HepG2 (cell line): ENCODE measurements at regions not wholly inside any gene's neighbourhood (a gene's known extent, or its start where the extent isn't known, plus 50 kb on each side); places are given as distances from the start of the nearest gene placed in this dataset.

Experiments
- CCAR2 ChIP-seq: fragments of 200-400 bp; formaldehyde crosslinking; optimal IDR thresholded peaks from 2 replicates; pipeline ENCODE3; 2018; ENCODE audit warnings: low read depth, mild to moderate bottlenecking, low read length, moderate library complexity
- EP300 ChIP-seq, 3 experiments: sonication (generic) in 1 of 3; formaldehyde crosslinking in 1 of 3; IDR thresholded peaks; 2 replicates each; pipeline versions ENCODE4 v1.5.1 to v1.6.1; 2011 to 2020; ENCODE audit warnings: low read depth in 2 of 3, low read length in 2 of 3, borderline replicate concordance in 1 of 3, improper control_type of control experiment in 1 of 3, mild to moderate bottlenecking in 1 of 3, missing genetic modification reagents in 1 of 3, moderate library complexity in 1 of 3
- HDAC1 ChIP-seq: sonication (generic); formaldehyde crosslinking; IDR thresholded peaks from 2 replicates; pipeline ENCODE4 v1.5.1; 2020; ENCODE audit warnings: mild to moderate bottlenecking, missing genetic modification reagents
- HMG20B ChIP-seq: conservative IDR thresholded peaks from 2 replicates; pipeline ENCODE4 v1.6.1; 2016; ENCODE audit warnings: missing genetic modification reagents, missing compliant biosample characterization
- HNRNPLL ChIP-seq: fragments of 200-400 bp; formaldehyde crosslinking; IDR thresholded peaks from 2 replicates; pipeline ENCODE4 v1.6.1; 2017; ENCODE audit warnings: mild to moderate bottlenecking, low read depth, low read length; ENCODE audit not compliant: poor library complexity, severe bottlenecking
- KDM4B ChIP-seq: sonication (generic); formaldehyde crosslinking; IDR thresholded peaks from 2 replicates; pipeline ENCODE4 v1.4.0; 2020; ENCODE audit warnings: missing genetic modification reagents
- ONECUT2 ChIP-seq: sonication (generic); formaldehyde crosslinking; IDR thresholded peaks from 2 replicates; pipeline ENCODE4 v1.4.0; 2020; ENCODE audit warnings: missing genetic modification reagents
- PBX2 ChIP-seq: IDR thresholded peaks from 2 replicates; pipeline ENCODE4 v1.6.1; 2016; ENCODE audit warnings: control low read depth
- SP5 ChIP-seq: IDR thresholded peaks from 2 replicates; pipeline ENCODE4 v1.6.1; 2016; ENCODE audit warnings: low read depth, borderline replicate concordance
- ZNF260 ChIP-seq: sonication (generic); formaldehyde crosslinking; IDR thresholded peaks from 2 replicates; pipeline ENCODE4 v1.4.0; 2020; ENCODE audit warnings: missing genetic modification reagents, low read depth, mild to moderate bottlenecking, borderline replicate concordance
- ZNF292 ChIP-seq: sonication (generic); formaldehyde crosslinking; IDR thresholded peaks from 2 replicates; pipeline ENCODE4 v1.8.1; 2022; ENCODE audit warnings: mild to moderate bottlenecking, low read depth, missing genetic modification reagents, borderline replicate concordance
- ZNF563 ChIP-seq: sonication (generic); formaldehyde crosslinking; IDR thresholded peaks from 2 replicates; pipeline ENCODE4 v1.8.0; 2022; ENCODE audit warnings: mild to moderate bottlenecking, moderate library complexity, missing genetic modification reagents
- ZNF674 ChIP-seq: sonication (generic); formaldehyde crosslinking; IDR thresholded peaks from 2 replicates; pipeline ENCODE4 v1.5.0; 2020; ENCODE audit warnings: low read depth, mild to moderate bottlenecking, missing genetic modification reagents
- ZNF704 ChIP-seq: sonication (generic); formaldehyde crosslinking; IDR thresholded peaks from 2 replicates; pipeline ENCODE4 v1.8.1; 2023; ENCODE audit warnings: mild to moderate bottlenecking, inconsistent platforms, moderate library complexity, missing genetic modification reagents, borderline replicate concordance
- ZNF737 ChIP-seq: sonication (generic); formaldehyde crosslinking; IDR thresholded peaks from 2 replicates; pipeline ENCODE4 v1.5.0; 2020; ENCODE audit warnings: missing genetic modification reagents, mild to moderate bottlenecking, borderline replicate concordance
- ZNF740 ChIP-seq: sonication (generic); formaldehyde crosslinking; IDR thresholded peaks from 2 replicates; pipeline ENCODE4 v1.4.0; 2020; ENCODE audit warnings: missing genetic modification reagents
- TF ChIP-seq, protein P1 (sequence below): fragments of 450-650 bp; IDR thresholded peaks from 2 replicates; pipeline ENCODE4 v1.6.1; 2016
- TF ChIP-seq, protein P2 (sequence below): sonication (generic); formaldehyde crosslinking; IDR thresholded peaks from 2 replicates; pipeline ENCODE4 v1.8.1; 2022; ENCODE audit warnings: mild to moderate bottlenecking, missing genetic modification reagents
- TF ChIP-seq, protein P3 (sequence below): sonication (generic); formaldehyde crosslinking; IDR thresholded peaks from 2 replicates; pipeline ENCODE4 v1.5.1; 2020; ENCODE audit warnings: mild to moderate bottlenecking, missing genetic modification reagents, borderline replicate concordance

DNA sequence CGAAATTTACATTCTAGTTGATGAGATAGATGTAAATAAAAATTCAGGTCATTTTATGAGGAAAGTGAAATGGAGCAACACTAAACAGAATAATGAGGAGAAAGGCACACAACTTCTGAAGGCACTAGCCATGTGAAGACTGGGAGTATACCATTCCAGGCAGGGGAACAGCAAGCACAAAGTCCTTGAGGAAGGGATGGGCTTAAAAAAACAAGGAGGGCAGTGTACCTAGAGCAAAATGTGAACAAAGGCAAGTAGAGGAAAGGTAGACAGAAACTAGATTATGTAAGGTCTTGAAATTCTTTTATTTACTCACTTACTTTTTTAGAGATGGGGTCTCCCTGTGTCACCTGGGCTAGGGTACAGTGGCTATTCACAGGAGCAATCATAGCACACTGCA is 54.1 kb upstream of the LRIG2 start (continued):
- TF ChIP-seq ZNF674 (CRISPR knock-in tag) (no peak), ZNF260 (no peak), CCAR2 (no peak), PBX2 (CRISPR knock-in tag) (no peak), ZNF740 (CRISPR knock-in tag) (no peak), ZNF704 (no peak), ZNF563 (CRISPR knock-in tag) (no peak), ZNF292 (no peak), HMG20B (CRISPR knock-in tag) (no peak), KDM4B (CRISPR knock-in tag) (no peak), ONECUT2 (CRISPR knock-in tag) (no peak), SP5 (CRISPR knock-in tag) (no peak), HDAC1 (CRISPR knock-in tag) (0 out of 2 replicates have a peak, but pooled peaks have one; percentile 34), HNRNPLL (no peak), EP300 (IDR thresholded peaks at IDR 0.05; ENCODE audit: low read depth in 2 of 2, low read length in 2 of 2) (peak in 1 of 2 experiments; percentile 23; a peak in 1 of 4 replicates), EP300 (CRISPR knock-in tag; IDR thresholded peaks at IDR 0.05; ENCODE audit: borderline replicate concordance) (no peak), ZNF737 (CRISPR knock-in tag) (no peak)
- TF ChIP-seq, protein P1, sequence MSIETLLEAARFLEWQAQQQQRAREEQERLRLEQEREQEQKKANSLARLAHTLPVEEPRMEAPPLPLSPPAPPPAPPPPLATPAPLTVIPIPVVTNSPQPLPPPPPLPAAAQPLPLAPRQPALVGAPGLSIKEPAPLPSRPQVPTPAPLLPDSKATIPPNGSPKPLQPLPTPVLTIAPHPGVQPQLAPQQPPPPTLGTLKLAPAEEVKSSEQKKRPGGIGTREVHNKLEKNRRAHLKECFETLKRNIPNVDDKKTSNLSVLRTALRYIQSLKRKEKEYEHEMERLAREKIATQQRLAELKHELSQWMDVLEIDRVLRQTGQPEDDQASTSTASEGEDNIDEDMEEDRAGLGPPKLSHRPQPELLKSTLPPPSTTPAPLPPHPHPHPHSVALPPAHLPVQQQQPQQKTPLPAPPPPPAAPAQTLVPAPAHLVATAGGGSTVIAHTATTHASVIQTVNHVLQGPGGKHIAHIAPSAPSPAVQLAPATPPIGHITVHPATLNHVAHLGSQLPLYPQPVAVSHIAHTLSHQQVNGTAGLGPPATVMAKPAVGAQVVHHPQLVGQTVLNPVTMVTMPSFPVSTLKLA = no peak
- TF ChIP-seq, protein P2, sequence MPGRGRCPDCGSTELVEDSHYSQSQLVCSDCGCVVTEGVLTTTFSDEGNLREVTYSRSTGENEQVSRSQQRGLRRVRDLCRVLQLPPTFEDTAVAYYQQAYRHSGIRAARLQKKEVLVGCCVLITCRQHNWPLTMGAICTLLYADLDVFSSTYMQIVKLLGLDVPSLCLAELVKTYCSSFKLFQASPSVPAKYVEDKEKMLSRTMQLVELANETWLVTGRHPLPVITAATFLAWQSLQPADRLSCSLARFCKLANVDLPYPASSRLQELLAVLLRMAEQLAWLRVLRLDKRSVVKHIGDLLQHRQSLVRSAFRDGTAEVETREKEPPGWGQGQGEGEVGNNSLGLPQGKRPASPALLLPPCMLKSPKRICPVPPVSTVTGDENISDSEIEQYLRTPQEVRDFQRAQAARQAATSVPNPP (CRISPR knock-in tag) = no peak
- TF ChIP-seq, protein P3, sequence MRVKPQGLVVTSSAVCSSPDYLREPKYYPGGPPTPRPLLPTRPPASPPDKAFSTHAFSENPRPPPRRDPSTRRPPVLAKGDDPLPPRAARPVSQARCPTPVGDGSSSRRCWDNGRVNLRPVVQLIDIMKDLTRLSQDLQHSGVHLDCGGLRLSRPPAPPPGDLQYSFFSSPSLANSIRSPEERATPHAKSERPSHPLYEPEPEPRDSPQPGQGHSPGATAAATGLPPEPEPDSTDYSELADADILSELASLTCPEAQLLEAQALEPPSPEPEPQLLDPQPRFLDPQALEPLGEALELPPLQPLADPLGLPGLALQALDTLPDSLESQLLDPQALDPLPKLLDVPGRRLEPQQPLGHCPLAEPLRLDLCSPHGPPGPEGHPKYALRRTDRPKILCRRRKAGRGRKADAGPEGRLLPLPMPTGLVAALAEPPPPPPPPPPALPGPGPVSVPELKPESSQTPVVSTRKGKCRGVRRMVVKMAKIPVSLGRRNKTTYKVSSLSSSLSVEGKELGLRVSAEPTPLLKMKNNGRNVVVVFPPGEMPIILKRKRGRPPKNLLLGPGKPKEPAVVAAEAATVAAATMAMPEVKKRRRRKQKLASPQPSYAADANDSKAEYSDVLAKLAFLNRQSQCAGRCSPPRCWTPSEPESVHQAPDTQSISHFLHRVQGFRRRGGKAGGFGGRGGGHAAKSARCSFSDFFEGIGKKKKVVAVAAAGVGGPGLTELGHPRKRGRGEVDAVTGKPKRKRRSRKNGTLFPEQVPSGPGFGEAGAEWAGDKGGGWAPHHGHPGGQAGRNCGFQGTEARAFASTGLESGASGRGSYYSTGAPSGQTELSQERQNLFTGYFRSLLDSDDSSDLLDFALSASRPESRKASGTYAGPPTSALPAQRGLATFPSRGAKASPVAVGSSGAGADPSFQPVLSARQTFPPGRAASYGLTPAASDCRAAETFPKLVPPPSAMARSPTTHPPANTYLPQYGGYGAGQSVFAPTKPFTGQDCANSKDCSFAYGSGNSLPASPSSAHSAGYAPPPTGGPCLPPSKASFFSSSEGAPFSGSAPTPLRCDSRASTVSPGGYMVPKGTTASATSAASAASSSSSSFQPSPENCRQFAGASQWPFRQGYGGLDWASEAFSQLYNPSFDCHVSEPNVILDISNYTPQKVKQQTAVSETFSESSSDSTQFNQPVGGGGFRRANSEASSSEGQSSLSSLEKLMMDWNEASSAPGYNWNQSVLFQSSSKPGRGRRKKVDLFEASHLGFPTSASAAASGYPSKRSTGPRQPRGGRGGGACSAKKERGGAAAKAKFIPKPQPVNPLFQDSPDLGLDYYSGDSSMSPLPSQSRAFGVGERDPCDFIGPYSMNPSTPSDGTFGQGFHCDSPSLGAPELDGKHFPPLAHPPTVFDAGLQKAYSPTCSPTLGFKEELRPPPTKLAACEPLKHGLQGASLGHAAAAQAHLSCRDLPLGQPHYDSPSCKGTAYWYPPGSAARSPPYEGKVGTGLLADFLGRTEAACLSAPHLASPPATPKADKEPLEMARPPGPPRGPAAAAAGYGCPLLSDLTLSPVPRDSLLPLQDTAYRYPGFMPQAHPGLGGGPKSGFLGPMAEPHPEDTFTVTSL (CRISPR knock-in tag) = 0 out of 2 replicates have a peak, but pooled peaks have one; percentile 20
